ENCODE measurements at regions not wholly inside any gene's neighbourhood (a gene's known extent, or its start where the extent isn't known, plus 50 kb on each side); places are given as distances from the start of the nearest gene placed in this dataset.
"Not testable (repeated sequence)": the region's sequence is repeated elsewhere in the genome, so short reads cannot be mapped to it uniquely, and the experiment has no call there.

- intact Hi-C loops (cut with DNase I): no loop called here
- no peak for ATAC-seq
- DNase-seq (ENCODE audit: missing footprints): no peak
These were observed 757.7 kb upstream of the SEMA6A start for GRCh38 chr5:117332341-117332740.

- no peak for ATAC-seq
- DNase-seq (ENCODE audit: missing footprints): no peak
- intact Hi-C loops (cut with DNase I): no loop called here
These were observed 752.9 kb upstream of the SEMA6A start for GRCh38 chr5:117327511-117327910.

GRCh38 chr5:117326997-117327396 is 752.4 kb upstream of the SEMA6A start:
- intact Hi-C loops (cut with DNase I): no loop called here
- DNase-seq (ENCODE audit: missing footprints) (no peak), ATAC-seq (no peak)

- intact Hi-C loops (cut with DNase I): no loop called here
- no peak for ATAC-seq
- no peak for DNase-seq (ENCODE audit: missing footprints)
These were observed 743.9 kb upstream of the SEMA6A start for GRCh38 chr5:117318528-117318927.

- no peak for ATAC-seq
These were observed 740.5 kb upstream of the SEMA6A start for GRCh38 chr5:117315170-117315569.

GRCh38 chr5:117304512-117305107 is 730.0 kb upstream of the SEMA6A start:
- ATAC-seq; DNase-seq (ENCODE audit: missing footprints); intact Hi-C loops (cut with DNase I): not testable (repeated sequence)

More at GRCh38 chr5:117315170-117315569, 740.5 kb upstream of the SEMA6A start:
- DNase-seq (ENCODE audit: missing footprints): no peak
- intact Hi-C loops (cut with DNase I): no loop called here

- ATAC-seq: no peak
- intact Hi-C loops (cut with DNase I): no loop called here
- no peak for DNase-seq (ENCODE audit: missing footprints)
These were observed 728.3 kb upstream of the SEMA6A start for GRCh38 chr5:117302949-117303348.

- DNase-seq (ENCODE audit: missing footprints) (no peak), ATAC-seq (no peak)
- intact Hi-C loops (cut with DNase I): no loop called here
These were observed 727.9 kb upstream of the SEMA6A start for GRCh38 chr5:117302473-117302872.

GRCh38 chr5:117299936-117300328 is 725.3 kb upstream of the SEMA6A start:
- DNase-seq (ENCODE audit: missing footprints) (no peak), ATAC-seq (no peak)
- intact Hi-C loops (cut with DNase I): no loop called here

- intact Hi-C loops (cut with DNase I): no loop called here
- ATAC-seq: no peak
These were observed 724.8 kb upstream of the SEMA6A start for GRCh38 chr5:117299224-117299935.

GRCh38 chr5:117296872-117297271 is 722.2 kb upstream of the SEMA6A start:
- no peak for DNase-seq (ENCODE audit: missing footprints)
- intact Hi-C loops (cut with DNase I): loop anchor here (2.0 kb wide), 1 partner anchor 20 kb away; no protein-coding TSS in a partner anchor
- no peak for ATAC-seq

More at GRCh38 chr5:117299224-117299935, 724.8 kb upstream of the SEMA6A start:
- no peak for DNase-seq (ENCODE audit: missing footprints)

GRCh38 chr5:117295941-117296340 is 721.3 kb upstream of the SEMA6A start:
- intact Hi-C loops (cut with DNase I): loop anchor here (2.0 kb wide), 1 partner anchor 19 kb away; no protein-coding TSS in a partner anchor
- ATAC-seq: no peak
- DNase-seq (ENCODE audit: missing footprints): no peak

GRCh38 chr5:117286813-117287212 is 712.2 kb upstream of the SEMA6A start:
- ATAC-seq (no peak), DNase-seq (ENCODE audit: missing footprints) (no peak)
- intact Hi-C loops (cut with DNase I): no loop called here

- DNase-seq (ENCODE audit: missing footprints): no peak
- intact Hi-C loops (cut with DNase I): no loop called here
- ATAC-seq: no peak
These were observed 697.0 kb upstream of the SEMA6A start for GRCh38 chr5:117271656-117272055.

GRCh38 chr5:117266280-117266679 is 691.7 kb upstream of the SEMA6A start:
- ATAC-seq (no peak), DNase-seq (ENCODE audit: missing footprints) (no peak)
- intact Hi-C loops (cut with DNase I): no loop called here

- intact Hi-C loops (cut with DNase I): no loop called here
- no peak for ATAC-seq
- no peak for DNase-seq (ENCODE audit: missing footprints)
These were observed 688.6 kb upstream of the SEMA6A start for GRCh38 chr5:117263231-117263630.

GRCh38 chr5:117262572-117263131 is 688.0 kb upstream of the SEMA6A start:
- no peak for DNase-seq (ENCODE audit: missing footprints)
- intact Hi-C loops (cut with DNase I): no loop called here
- ATAC-seq: no peak

- ATAC-seq: no peak
- no peak for DNase-seq (ENCODE audit: missing footprints)
- intact Hi-C loops (cut with DNase I): no loop called here
These were observed 687.4 kb upstream of the SEMA6A start for GRCh38 chr5:117261948-117262571.

GRCh38 chr5:117255211-117256027 is 680.8 kb upstream of the SEMA6A start:
- intact Hi-C loops (cut with DNase I): no loop called here
- ATAC-seq: no peak
- DNase-seq (ENCODE audit: missing footprints): no peak
